Transverse colon (tissue), 4 donors: ENCODE measurements at regions not wholly inside any gene's neighbourhood (a gene's known extent, or its start where the extent isn't known, plus 50 kb on each side); places are given as distances from the start of the nearest gene placed in this dataset.

Experiments used
- EP300 ChIP-seq: sonication (generic); formaldehyde crosslinking; IDR thresholded peaks from one replicate; pipeline ENCODE4 v1.6.1; 2017; ENCODE audit warnings: antibody characterized with exemption, low read depth
- POLR2A ChIP-seq: fragments of 450-650 bp; IDR thresholded peaks from one replicate; pipeline ENCODE4 v1.6.1; 2016; ENCODE audit warnings: antibody characterized with exemption, mild to moderate bottlenecking, moderate library complexity
- POLR2AphosphoS5 ChIP-seq, 3 donors: sonication (generic); formaldehyde crosslinking; IDR thresholded peaks; one replicate each; pipeline ENCODE4 v1.6.1; 2016; ENCODE audit warnings: antibody characterized with exemption in 3 of 3
- TF ChIP-seq, protein P1 (sequence below), 5 experiments: fragments of 200-600 bp in 3 of 5; fragments of 450-650 bp in 2 of 5; sonication (generic) in 3 of 5; IDR thresholded peaks; 1 replicate in 2 of 5; 2 replicates in 3 of 5; pipeline ENCODE4 v1.5.1; 2016 to 2017; ENCODE audit warnings: antibody characterized with exemption in 5 of 5, inconsistent platforms in 3 of 5, mild to moderate bottlenecking in 2 of 5, moderate library complexity in 1 of 5

DNA sequence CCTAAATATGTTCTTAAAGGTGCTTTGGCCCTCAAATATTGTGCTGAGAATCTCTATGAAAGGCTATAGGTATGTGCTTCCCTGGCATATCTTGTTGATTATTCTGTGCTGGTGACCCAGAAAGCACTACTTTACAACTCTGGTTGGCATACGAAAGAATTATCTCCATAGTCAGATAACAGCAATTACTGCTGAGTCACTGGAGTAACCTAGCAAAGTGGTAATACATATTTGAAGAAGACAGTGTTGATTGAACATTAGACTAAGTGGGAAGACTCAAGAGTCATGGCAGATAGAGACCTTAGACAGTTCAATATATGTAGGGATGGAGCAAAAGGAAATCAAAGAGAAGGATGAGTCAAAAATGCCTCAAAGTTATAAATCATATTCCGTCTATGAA lies 1978.5 kb upstream of the LRRTM1 start:
- TF ChIP-seq POLR2A (no peak), EP300 (no peak), POLR2AphosphoS5 (IDR thresholded peaks at IDR 0.05) (no peak)
- TF ChIP-seq, protein P1, sequence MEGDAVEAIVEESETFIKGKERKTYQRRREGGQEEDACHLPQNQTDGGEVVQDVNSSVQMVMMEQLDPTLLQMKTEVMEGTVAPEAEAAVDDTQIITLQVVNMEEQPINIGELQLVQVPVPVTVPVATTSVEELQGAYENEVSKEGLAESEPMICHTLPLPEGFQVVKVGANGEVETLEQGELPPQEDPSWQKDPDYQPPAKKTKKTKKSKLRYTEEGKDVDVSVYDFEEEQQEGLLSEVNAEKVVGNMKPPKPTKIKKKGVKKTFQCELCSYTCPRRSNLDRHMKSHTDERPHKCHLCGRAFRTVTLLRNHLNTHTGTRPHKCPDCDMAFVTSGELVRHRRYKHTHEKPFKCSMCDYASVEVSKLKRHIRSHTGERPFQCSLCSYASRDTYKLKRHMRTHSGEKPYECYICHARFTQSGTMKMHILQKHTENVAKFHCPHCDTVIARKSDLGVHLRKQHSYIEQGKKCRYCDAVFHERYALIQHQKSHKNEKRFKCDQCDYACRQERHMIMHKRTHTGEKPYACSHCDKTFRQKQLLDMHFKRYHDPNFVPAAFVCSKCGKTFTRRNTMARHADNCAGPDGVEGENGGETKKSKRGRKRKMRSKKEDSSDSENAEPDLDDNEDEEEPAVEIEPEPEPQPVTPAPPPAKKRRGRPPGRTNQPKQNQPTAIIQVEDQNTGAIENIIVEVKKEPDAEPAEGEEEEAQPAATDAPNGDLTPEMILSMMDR (IDR thresholded peaks at IDR 0.05): no peak
